ENCODE measurements at regions not wholly inside any gene's neighbourhood (a gene's known extent, or its start where the extent isn't known, plus 50 kb on each side); places are given as distances from the start of the nearest gene placed in this dataset.
"Not testable (repeated sequence)": the region's sequence is repeated elsewhere in the genome, so short reads cannot be mapped to it uniquely, and the experiment has no call there.

DNA sequence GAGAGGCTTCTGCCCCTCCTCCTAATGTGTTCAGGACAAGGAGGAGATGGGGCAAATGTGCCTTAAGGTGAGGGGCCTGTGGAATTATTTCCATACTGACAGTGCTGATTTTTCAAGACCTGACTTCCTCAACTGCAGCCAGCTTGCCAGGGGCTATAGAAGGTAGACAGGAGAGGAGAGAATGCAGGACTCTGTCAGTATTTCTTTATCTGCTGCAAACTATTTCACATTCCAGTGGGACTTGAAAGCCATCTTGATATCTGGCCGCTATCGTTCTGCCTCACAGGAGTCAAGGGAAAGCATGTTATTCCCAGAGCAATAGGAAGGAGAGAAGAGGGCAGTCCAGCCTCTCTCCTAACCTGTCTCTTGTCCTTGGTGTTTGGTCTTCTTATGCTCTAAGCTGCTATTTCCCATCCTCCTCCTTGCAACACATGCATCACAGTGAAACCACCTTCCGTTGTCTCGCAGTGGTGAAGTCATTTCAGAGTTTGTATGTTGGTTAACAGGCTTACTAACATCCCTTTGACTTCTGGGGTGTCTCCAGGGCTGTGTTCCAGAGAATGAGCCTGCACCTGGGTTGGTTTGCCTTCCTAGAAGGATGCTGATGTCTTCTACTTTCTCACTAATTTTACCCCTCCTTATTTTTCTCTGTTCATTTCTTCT is 95.1 kb upstream of the MRPS22 start:
- DNase-seq: no peak

DNA sequence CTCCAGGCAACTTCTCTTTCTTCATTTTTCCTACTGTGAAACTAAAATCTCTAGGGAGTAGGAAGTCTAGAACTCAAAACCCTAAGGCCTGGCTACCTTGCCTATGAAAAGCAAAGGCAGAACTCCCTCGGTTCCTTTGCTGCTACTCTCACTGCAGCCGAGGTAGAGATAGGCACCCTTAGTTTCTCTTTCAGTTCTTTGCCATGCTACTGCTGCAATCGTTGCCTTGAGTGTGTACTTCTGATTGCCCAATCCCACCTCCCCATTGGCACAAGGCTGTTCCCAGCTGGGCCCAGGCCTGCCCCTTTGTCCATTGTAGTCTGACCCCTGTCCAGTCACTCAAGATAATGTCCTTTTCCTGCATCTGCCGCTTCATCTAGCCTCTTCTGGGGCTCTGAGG is 92.3 kb upstream of the MRPS22 start:
- no peak for DNase-seq

GRCh38 chr3:139252719-139253118 is 91.1 kb upstream of the MRPS22 start:
- DNase-seq: no peak

DNA sequence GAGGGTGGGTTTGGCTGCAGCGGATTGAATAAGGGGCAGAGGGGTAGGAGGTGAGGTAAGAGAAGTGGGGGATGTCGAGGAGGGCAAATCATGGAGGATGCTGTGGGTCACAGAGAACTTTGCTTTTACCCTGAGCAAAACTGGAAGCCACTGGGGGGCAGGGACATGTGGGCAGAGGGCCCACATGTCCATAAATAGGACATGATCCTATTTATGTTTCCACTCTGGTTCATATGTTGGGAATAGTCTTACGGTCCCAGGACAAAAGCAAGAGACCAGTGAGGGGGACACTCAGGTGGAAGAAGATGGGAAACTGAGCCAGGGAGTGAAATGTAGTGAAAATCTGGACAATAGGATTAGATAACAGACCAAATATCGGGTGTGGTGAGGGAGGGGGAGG is 85.5 kb upstream of the MRPS22 start:
- DNase-seq: no peak

- DNase-seq: no peak
These were observed 84.4 kb upstream of the MRPS22 start for GRCh38 chr3:139259398-139259797.

DNA sequence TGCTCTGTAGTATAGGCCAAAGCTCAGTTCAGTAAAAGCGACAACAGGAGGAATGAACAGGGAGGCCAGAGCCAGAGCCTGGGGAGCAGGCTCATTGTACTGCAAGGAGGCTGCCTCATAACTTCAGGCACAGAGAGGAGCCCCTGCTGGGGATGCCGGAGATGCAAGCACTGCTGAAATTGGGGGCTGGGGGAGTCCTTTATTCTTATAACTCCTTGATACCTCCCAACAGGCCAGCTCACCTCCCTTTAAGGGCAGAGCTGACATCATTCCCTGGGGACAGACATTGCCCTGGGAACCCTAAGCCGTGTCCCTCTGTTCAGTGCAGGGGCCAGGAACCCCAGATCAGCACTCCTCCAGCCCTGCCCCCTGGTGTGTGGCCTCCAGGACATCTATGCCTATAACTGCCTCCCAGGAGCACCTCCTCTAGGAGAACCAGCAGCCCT is 83.8 kb upstream of the MRPS22 start:
- no peak for DNase-seq

- DNase-seq: no peak
These were observed 82.8 kb upstream of the MRPS22 start for GRCh38 chr3:139260793-139261736.

DNA sequence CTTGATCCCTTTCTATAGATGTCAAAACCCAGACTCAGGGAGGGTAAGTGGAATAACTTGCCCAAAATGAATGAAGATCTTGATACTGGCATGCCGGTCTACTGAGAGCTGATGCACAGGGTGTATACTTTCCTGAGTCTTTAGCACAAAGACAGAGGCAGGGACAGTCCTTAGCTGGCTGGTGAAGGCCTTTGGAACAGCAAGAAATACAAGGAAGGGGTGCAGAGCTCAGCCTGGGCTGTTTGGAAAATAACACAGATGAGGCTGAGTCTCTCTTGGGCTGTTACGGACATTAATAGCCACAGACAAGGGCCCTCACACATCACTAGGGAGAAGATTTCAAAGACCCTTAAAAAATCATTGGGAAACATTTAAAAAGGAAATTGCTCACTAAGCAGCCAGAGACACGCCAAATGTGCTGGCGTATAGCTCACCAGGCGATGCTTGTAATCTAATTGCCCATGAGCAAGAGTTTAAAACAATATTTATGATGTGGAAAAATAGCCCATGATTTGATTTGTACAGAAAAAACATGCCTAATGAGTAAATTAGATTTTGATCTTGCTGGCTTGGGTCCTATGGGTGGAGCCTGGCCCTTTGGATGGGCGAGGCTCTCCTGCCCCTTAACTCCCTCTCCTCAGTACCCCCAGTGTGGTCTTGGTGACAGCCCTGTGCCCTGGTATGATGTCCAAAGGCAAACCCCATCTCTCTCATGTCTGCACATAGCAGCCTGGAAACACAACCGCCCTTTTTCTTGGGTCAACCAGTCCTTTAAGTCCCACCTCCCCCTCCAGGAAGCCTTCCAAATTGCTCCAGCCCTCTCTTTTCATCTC is 81.8 kb upstream of the MRPS22 start:
- DNase-seq: no peak

- DNase-seq: no peak
These were observed 80.0 kb upstream of the MRPS22 start for GRCh38 chr3:139263798-139264197.

GRCh38 chr3:139264375-139264774 is 79.4 kb upstream of the MRPS22 start:
- no peak for DNase-seq

GRCh38 chr3:139265131-139266016 is 78.4 kb upstream of the MRPS22 start:
- no peak for DNase-seq

GRCh38 chr3:139267300-139268246 is 76.2 kb upstream of the MRPS22 start:
- no peak for DNase-seq

GRCh38 chr3:139269984-139270383 is 73.8 kb upstream of the MRPS22 start:
- no peak for DNase-seq

DNA sequence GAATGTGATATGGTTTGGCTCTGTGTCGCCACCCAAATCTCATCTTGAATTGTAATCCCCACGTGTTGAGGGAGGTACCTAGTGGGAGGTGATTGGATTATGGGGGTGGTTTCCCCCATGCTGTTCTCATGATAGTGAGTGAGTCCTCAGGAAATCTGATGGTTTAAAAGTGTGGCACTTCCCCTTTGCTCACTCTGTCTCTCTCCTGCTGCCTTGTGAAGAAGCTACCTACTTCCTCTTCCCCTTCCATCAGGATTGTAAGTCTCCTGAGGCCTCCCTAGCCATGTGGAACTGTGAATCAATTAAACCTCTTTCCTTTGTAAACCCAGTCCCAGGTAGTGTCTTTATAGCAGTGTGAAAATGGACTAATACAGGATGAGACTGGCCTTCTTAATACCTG is 73.2 kb upstream of the MRPS22 start:
- DNase-seq: not testable (repeated sequence)

DNA sequence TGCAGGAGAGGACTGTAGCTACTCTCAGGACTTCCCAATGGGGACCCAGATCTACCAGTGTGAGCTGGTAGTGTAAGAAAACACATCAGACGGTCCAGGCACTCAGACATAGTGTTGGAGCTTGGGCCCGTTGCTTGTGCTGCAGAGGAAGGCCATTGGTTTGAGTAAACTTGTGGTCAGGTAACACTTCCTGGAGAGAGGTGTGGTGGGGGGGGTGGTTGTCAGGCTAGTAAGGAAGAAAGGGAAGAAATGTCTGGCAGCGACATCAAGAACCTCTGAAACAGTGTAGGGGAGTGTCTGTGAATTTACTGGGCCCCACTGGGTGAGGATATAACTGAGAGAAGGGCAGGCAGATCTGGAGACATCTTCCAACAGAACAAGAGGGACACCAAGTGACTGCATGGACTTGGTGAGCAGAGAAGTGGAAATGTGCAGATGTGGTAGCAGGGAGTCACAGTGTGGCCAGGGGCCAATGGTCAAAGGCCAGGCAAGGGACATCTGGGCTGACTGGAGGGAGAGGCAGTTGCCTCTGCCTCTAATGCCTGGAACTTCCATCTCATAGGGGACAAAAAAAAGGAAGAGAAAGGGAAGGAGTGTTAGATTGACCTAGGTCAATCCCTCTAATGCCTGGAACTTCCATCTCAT is 63.7 kb upstream of the MRPS22 start:
- no peak for DNase-seq

GRCh38 chr3:139281096-139281495 is 62.7 kb upstream of the MRPS22 start:
- DNase-seq: no peak

GRCh38 chr3:139281522-139282196 is 62.2 kb upstream of the MRPS22 start:
- DNase-seq: no peak

DNA sequence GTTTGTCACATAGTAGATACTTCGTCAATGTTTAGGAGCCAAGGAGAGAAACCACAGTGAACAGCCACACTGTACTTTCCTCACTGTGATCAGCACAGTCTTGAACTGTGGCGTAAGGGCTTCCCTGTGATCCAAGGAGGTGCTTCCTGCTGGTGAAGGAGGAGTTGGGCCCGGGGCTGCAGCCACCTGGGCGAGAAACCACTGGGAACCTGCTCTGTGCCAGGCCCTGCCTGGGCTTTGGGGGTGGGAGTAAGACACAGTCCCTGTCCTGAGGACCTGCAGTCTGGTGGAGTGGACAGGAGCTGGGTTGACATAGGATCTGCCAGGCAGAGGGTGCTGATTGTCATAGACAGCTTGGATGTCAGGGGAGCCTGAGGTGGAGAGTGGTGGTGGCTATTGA is 60.5 kb upstream of the MRPS22 start:
- DNase-seq: no peak

DNA sequence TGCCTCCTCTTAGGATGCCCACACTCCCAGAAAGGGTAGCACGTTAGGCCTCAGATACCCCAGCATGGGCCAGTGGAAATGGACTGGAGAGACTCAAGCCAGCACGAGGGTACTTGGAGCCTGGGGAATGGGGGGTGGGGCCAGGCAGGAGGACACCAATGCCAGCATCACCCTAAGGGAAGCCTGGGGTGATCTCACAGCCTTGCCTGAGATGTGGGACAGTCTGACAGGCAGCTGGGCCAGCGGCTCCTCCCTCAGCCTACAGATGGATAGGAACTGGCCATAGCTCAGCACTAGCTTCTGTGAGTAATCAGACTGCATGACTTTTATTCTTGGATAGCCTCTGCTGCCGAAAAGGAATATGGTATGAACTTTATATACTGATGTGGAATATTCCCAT is 59.6 kb upstream of the MRPS22 start:
- no peak for DNase-seq

- no peak for DNase-seq
These were observed 58.1 kb upstream of the MRPS22 start for GRCh38 chr3:139285691-139286090.
